GM10248 (cell line): ENCODE measurements at regions not wholly inside any gene's neighbourhood (a gene's known extent, or its start where the extent isn't known, plus 50 kb on each side); places are given as distances from the start of the nearest gene placed in this dataset.

Source experiments
- CTCF ChIA-PET: fragments of 300-600 bp; sonication (Branson Sonifier 250); formaldehyde crosslinking; extraction: SDS; loops from one replicate; lab custom pipeline; 2021; ENCODE audit warnings: antibody characterized with exemption; lab: Yijun Ruan, JAX
- POLR2A ChIA-PET: fragments of 350-650 bp; sonication (Branson Sonifier 250); formaldehyde crosslinking; extraction: SDS; loops from one replicate; lab custom pipeline; 2020; ENCODE audit warnings: antibody characterized with exemption; lab: Yijun Ruan, JAX
- DNase-seq: peaks from one replicate; pipeline ENCODE4 v3.0.0; 2012; ENCODE audit errors: extremely low spot score
- CTCF ChIP-seq: IDR thresholded peaks from 2 replicates; pipeline ENCODE4 v1.5.1; 2012; ENCODE audit warnings: mild to moderate bottlenecking, low read depth; ENCODE audit errors: extremely low read depth, missing control alignments, control extremely low read depth

GRCh38 chr5:155068616-155069100 lies 55.1 kb downstream of the KIF4B start:
- POLR2A ChIA-PET = no interaction called here
- no peak for DNase-seq
- CTCF ChIA-PET = interaction anchor here (1.0 to 3.0 kb wide), 4 partner anchors 10 to 65 kb away, joined by 3 to 12 read pairs (median 3); no protein-coding TSS in a partner anchor
- TF ChIP-seq CTCF = no peak

- DNase-seq = no peak
- ChIA-PET CTCF (interaction anchor here (3.0 kb wide), 1 partner anchor 16 kb away, joined by 12 read pairs; no protein-coding TSS in a partner anchor), POLR2A (no interaction called here)
- no peak for TF ChIP-seq CTCF
These were observed 56.4 kb downstream of the KIF4B start for GRCh38 chr5:155069961-155070360.

- no peak for TF ChIP-seq CTCF
- CTCF ChIA-PET = no interaction called here
- DNase-seq = no peak
- POLR2A ChIA-PET = no interaction called here
These were observed 57.2 kb downstream of the KIF4B start for GRCh38 chr5:155070781-155071180.

GRCh38 chr5:155076379-155076778 lies 62.8 kb downstream of the KIF4B start:
- ChIA-PET POLR2A (no interaction called here), CTCF (interaction anchor here (1.8 kb wide), 1 partner anchor 12 kb away, joined by 4 read pairs; no protein-coding TSS in a partner anchor)
- TF ChIP-seq CTCF = no peak
- DNase-seq = no peak

GRCh38 chr5:155079698-155080097 lies 66.1 kb downstream of the KIF4B start:
- CTCF ChIA-PET = no interaction called here
- POLR2A ChIA-PET = no interaction called here
- DNase-seq = no peak
- no peak for TF ChIP-seq CTCF

- DNase-seq = no peak
- CTCF ChIA-PET = no interaction called here
- no peak for TF ChIP-seq CTCF
- POLR2A ChIA-PET = no interaction called here
These were observed 67.2 kb downstream of the KIF4B start for GRCh38 chr5:155080721-155081120.
